CD4-positive, alpha-beta memory T cell (primary cell): ENCODE measurements at regions not wholly inside any gene's neighbourhood (a gene's known extent, or its start where the extent isn't known, plus 50 kb on each side); places are given as distances from the start of the nearest gene placed in this dataset.

Experiments
- CTCF ChIA-PET: fragments of 350-600 bp; sonication (Branson Sonifier 250); formaldehyde crosslinking; loops from one replicate; lab custom pipeline; 2021; ENCODE audit warnings: inconsistent platforms; ENCODE audit not compliant: partially characterized antibody; lab: Charles Lee
- POLR2A ChIA-PET: fragments of 350-600 bp; sonication (Branson Sonifier 250); formaldehyde crosslinking; loops from one replicate; lab custom pipeline; 2021; ENCODE audit not compliant: partially characterized antibody; lab: Charles Lee
- DNase-seq, 5 donors: peaks; one replicate each; pipeline versions ENCODE4 v3.0.0 to v3.0.0-alpha.2; 2020 to 2022; ENCODE audit warnings: mixed read lengths in 1 of 5
- H3K27ac ChIP-seq: one replicate; pipeline ENCODE4 v1.7.0; 2013; ENCODE audit warnings: low read depth, low read length
- H3K27me3 ChIP-seq: 2 replicates; pipeline ENCODE4 v1.7.0; 2013; ENCODE audit warnings: mild to moderate bottlenecking, low read length, moderate library complexity; ENCODE audit not compliant: insufficient read depth
- H3K36me3 ChIP-seq: 2 replicates; pipeline ENCODE4 v1.7.0; 2013; ENCODE audit warnings: mild to moderate bottlenecking, low read length, moderate library complexity; ENCODE audit not compliant: insufficient read depth
- H3K4me1 ChIP-seq: 2 replicates; pipeline ENCODE4 v1.7.0; 2013; ENCODE audit warnings: mild to moderate bottlenecking, low read length, moderate library complexity; ENCODE audit not compliant: insufficient read depth
- H3K4me3 ChIP-seq, 2 donors: one replicate each; pipeline ENCODE4 v1.7.0; 2013; ENCODE audit warnings: low read length in 2 of 2, mild to moderate bottlenecking in 1 of 2
- H3K9me3 ChIP-seq, 2 donors: one replicate each; pipeline ENCODE4 v1.7.0; 2013; ENCODE audit warnings: low read length in 2 of 2, control low read depth in 1 of 2; ENCODE audit not compliant: control insufficient read depth in 1 of 2
- H3K27ac Mint-ChIP-seq, 7 donors: one replicate each; pipeline ENCODE4 v1.8.0; 2020 to 2021; ENCODE audit warnings: mixed read lengths in 7 of 7, mild to moderate bottlenecking in 6 of 7, inconsistent platforms in 3 of 7, moderate library complexity in 3 of 7
- H3K27me3 Mint-ChIP-seq, 2 donors: one replicate each; pipeline ENCODE4 v1.8.0; 2020 to 2021; ENCODE audit warnings: mixed read lengths in 2 of 2
- H3K36me3 Mint-ChIP-seq, 2 donors: one replicate each; pipeline ENCODE4 v1.8.0; 2020 to 2021; ENCODE audit warnings: mixed read lengths in 2 of 2, inconsistent platforms in 1 of 2, mild to moderate bottlenecking in 1 of 2
- H3K4me1 Mint-ChIP-seq, 4 donors: one replicate each; pipeline ENCODE4 v1.8.0; 2020 to 2021; ENCODE audit warnings: mixed read lengths in 4 of 4, mild to moderate bottlenecking in 1 of 4
- H3K4me3 Mint-ChIP-seq, 8 donors: one replicate each; pipeline ENCODE4 v1.8.0; 2020 to 2021; ENCODE audit warnings: mixed read lengths in 8 of 8, mild to moderate bottlenecking in 7 of 8, moderate library complexity in 6 of 8, inconsistent platforms in 3 of 8
- H3K9me3 Mint-ChIP-seq, 8 donors: one replicate each; pipeline ENCODE4 v1.8.0; 2020 to 2021; ENCODE audit warnings: mixed read lengths in 8 of 8, mild to moderate bottlenecking in 5 of 8, inconsistent platforms in 3 of 8, moderate library complexity in 1 of 8
- intact Hi-C: fragments of 100-400 bp; cut with micrococcal nuclease; formaldehyde crosslinking; loops from one replicate; pipeline ENCODE4 v1.15.1; 2023

GRCh38 chr10:90321132-90321816 is 536.6 kb downstream of the HTR7 start:
- Mint-ChIP-seq H3K27ac (no peak overlapping the region), H3K4me3 (no peak overlapping the region), H3K36me3 (no peaks in the 10 kb centered on the region), H3K4me1 (no peaks in the 10 kb centered on the region), H3K27me3 (peaks cover 0 to 2% of the 10 kb centered on the region in 2 donors), H3K9me3 (peaks cover 0 to 7% (median 0%) of the 10 kb centered on the region in 8 donors)
- H3K27me3 ChIP-seq = no peaks in the 10 kb centered on the region
- H3K9me3 ChIP-seq = no peaks in the 10 kb centered on the region
- ChIA-PET POLR2A (no interaction called here), CTCF (no interaction called here)
- no peaks in the 10 kb centered on the region for H3K4me1 ChIP-seq
- no peaks in the 10 kb centered on the region for H3K36me3 ChIP-seq
- DNase-seq = no peak
- H3K4me3 ChIP-seq = no peak overlapping the region
- intact Hi-C loops = no loop called here
- H3K27ac ChIP-seq = no peak overlapping the region

- Mint-ChIP-seq H3K27me3 (peaks cover 0 to 2% of the 10 kb centered on the region in 2 donors), H3K9me3 (peaks cover 0 to 4% (median 0%) of the 10 kb centered on the region in 8 donors), H3K4me1 (no peaks in the 10 kb centered on the region), H3K27ac (no peak overlapping the region), H3K4me3 (no peak overlapping the region), H3K36me3 (no peaks in the 10 kb centered on the region)
- intact Hi-C loops = no loop called here
- POLR2A ChIA-PET = no interaction called here
- Histone ChIP-seq H3K27me3 (no peaks in the 10 kb centered on the region), H3K9me3 (no peaks in the 10 kb centered on the region), H3K27ac (no peak overlapping the region), H3K4me1 (no peaks in the 10 kb centered on the region), H3K36me3 (no peaks in the 10 kb centered on the region), H3K4me3 (no peak overlapping the region)
- no peak for DNase-seq
- CTCF ChIA-PET = no interaction called here
Observed at GRCh38 chr10:90326498-90327267, 531.2 kb downstream of the HTR7 start.

- H3K4me1 ChIP-seq = no peaks in the 10 kb centered on the region
- H3K9me3 ChIP-seq = no peaks in the 10 kb centered on the region
- no peak overlapping the region for H3K4me3 ChIP-seq
- H3K36me3 ChIP-seq = no peaks in the 10 kb centered on the region
- no peaks in the 10 kb centered on the region for H3K27me3 ChIP-seq
- intact Hi-C loops = no loop called here
- H3K27ac Mint-ChIP-seq = no peak overlapping the region
- no peak overlapping the region for H3K27ac ChIP-seq
- H3K4me3 Mint-ChIP-seq = no peak overlapping the region
- ChIA-PET CTCF (no interaction called here), POLR2A (no interaction called here)
- H3K9me3 Mint-ChIP-seq = peaks cover 0 to 2% (median 0%) of the 10 kb centered on the region in 8 donors
- peaks cover 0 to 2% of the 10 kb centered on the region in 2 donors for H3K27me3 Mint-ChIP-seq
- no peaks in the 10 kb centered on the region for H3K36me3 Mint-ChIP-seq
- no peaks in the 10 kb centered on the region for H3K4me1 Mint-ChIP-seq
- DNase-seq = no peak
Observed at GRCh38 chr10:90327611-90328010, 530.2 kb downstream of the HTR7 start.

- no peaks in the 10 kb centered on the region for H3K4me1 ChIP-seq
- intact Hi-C loops = no loop called here
- H3K27me3 Mint-ChIP-seq = no peaks in the 10 kb centered on the region
- H3K9me3 ChIP-seq = no peaks in the 10 kb centered on the region
- no peak overlapping the region for H3K4me3 ChIP-seq
- H3K9me3 Mint-ChIP-seq = peaks cover 0 to 2% (median 0%) of the 10 kb centered on the region in 8 donors
- no peaks in the 10 kb centered on the region for H3K4me1 Mint-ChIP-seq
- ChIA-PET CTCF (no interaction called here), POLR2A (no interaction called here)
- no peaks in the 10 kb centered on the region for H3K27me3 ChIP-seq
- H3K36me3 Mint-ChIP-seq = no peaks in the 10 kb centered on the region
- no peak overlapping the region for H3K27ac ChIP-seq
- H3K36me3 ChIP-seq = no peaks in the 10 kb centered on the region
- H3K27ac Mint-ChIP-seq = no peak overlapping the region
- H3K4me3 Mint-ChIP-seq = no peak overlapping the region
- no peak for DNase-seq
Observed at GRCh38 chr10:90328459-90328858, 529.4 kb downstream of the HTR7 start.

GRCh38 chr10:90328896-90329295 is 528.9 kb downstream of the HTR7 start:
- ChIA-PET CTCF (no interaction called here), POLR2A (no interaction called here)
- Histone ChIP-seq H3K4me3 (no peak overlapping the region), H3K9me3 (no peaks in the 10 kb centered on the region), H3K36me3 (no peaks in the 10 kb centered on the region), H3K27me3 (no peaks in the 10 kb centered on the region), H3K27ac (no peak overlapping the region), H3K4me1 (no peaks in the 10 kb centered on the region)
- intact Hi-C loops = no loop called here
- H3K4me1 Mint-ChIP-seq = no peaks in the 10 kb centered on the region
- no peak for DNase-seq
- H3K9me3 Mint-ChIP-seq = peaks cover 0 to 2% (median 0%) of the 10 kb centered on the region in 8 donors
- H3K27ac Mint-ChIP-seq = no peak overlapping the region
- no peaks in the 10 kb centered on the region for H3K36me3 Mint-ChIP-seq
- no peaks in the 10 kb centered on the region for H3K27me3 Mint-ChIP-seq
- no peak overlapping the region for H3K4me3 Mint-ChIP-seq

GRCh38 chr10:90337316-90337715 is 520.5 kb downstream of the HTR7 start:
- POLR2A ChIA-PET = no interaction called here
- H3K4me1 ChIP-seq = no peaks in the 10 kb centered on the region

GRCh38 chr10:90342480-90342879 is 515.4 kb downstream of the HTR7 start:
- H3K9me3 ChIP-seq = no peaks in the 10 kb centered on the region
- no peak for DNase-seq
- Mint-ChIP-seq H3K4me3 (no peak overlapping the region), H3K9me3 (peaks cover 0 to 2% (median 0%) of the 10 kb centered on the region in 8 donors), H3K36me3 (no peaks in the 10 kb centered on the region), H3K27me3 (peaks cover 0 to 1% of the 10 kb centered on the region in 2 donors), H3K4me1 (no peaks in the 10 kb centered on the region), H3K27ac (no peak overlapping the region)
- POLR2A ChIA-PET = no interaction called here
- no peak overlapping the region for H3K27ac ChIP-seq
- H3K4me3 ChIP-seq = no peak overlapping the region
- no peaks in the 10 kb centered on the region for H3K36me3 ChIP-seq
- H3K4me1 ChIP-seq = no peaks in the 10 kb centered on the region
- H3K27me3 ChIP-seq = no peaks in the 10 kb centered on the region
- intact Hi-C loops = no loop called here
- CTCF ChIA-PET = no interaction called here

More at GRCh38 chr10:90337316-90337715, 520.5 kb downstream of the HTR7 start:
- intact Hi-C loops = no loop called here
- Histone ChIP-seq H3K27me3 (no peaks in the 10 kb centered on the region), H3K36me3 (no peaks in the 10 kb centered on the region), H3K4me3 (no peak overlapping the region), H3K9me3 (no peaks in the 10 kb centered on the region), H3K27ac (no peak overlapping the region)
- H3K36me3 Mint-ChIP-seq = no peaks in the 10 kb centered on the region
- H3K4me1 Mint-ChIP-seq = no peaks in the 10 kb centered on the region
- H3K4me3 Mint-ChIP-seq = no peak overlapping the region
- H3K9me3 Mint-ChIP-seq = peaks cover 0 to 2% (median under 1%) of the 10 kb centered on the region in 8 donors
- no peak for DNase-seq
- CTCF ChIA-PET = no interaction called here
- no peaks in the 10 kb centered on the region for H3K27me3 Mint-ChIP-seq
- H3K27ac Mint-ChIP-seq = no peak overlapping the region
